Nephron progenitor cell (in vitro differentiated cells): ENCODE measurements at regions not wholly inside any gene's neighbourhood (a gene's known extent, or its start where the extent isn't known, plus 50 kb on each side); places are given as distances from the start of the nearest gene placed in this dataset.

Source experiments
- DNase-seq: peaks from one replicate; pipeline ENCODE4 v3.0.0; 2021
- H3K27ac Mint-ChIP-seq: 2 replicates; pipeline ENCODE4 v1.8.0; 2021; ENCODE audit warnings: mild to moderate bottlenecking, moderate library complexity, mixed read lengths
- H3K27me3 Mint-ChIP-seq: 2 replicates; pipeline ENCODE4 v1.8.0; 2021; ENCODE audit warnings: mild to moderate bottlenecking, low read depth, mixed read lengths; ENCODE audit not compliant: poor library complexity
- H3K36me3 Mint-ChIP-seq: 2 replicates; pipeline ENCODE4 v1.8.0; 2021; ENCODE audit warnings: low read depth, mixed read lengths
- H3K4me1 Mint-ChIP-seq: 2 replicates; pipeline ENCODE4 v1.8.0; 2021; ENCODE audit warnings: mixed read lengths
- H3K4me3 Mint-ChIP-seq: 2 replicates; pipeline ENCODE4 v1.8.0; 2021; ENCODE audit warnings: mild to moderate bottlenecking, moderate library complexity, mixed read lengths
- H3K9me3 Mint-ChIP-seq: 2 replicates; pipeline ENCODE4 v1.8.0; 2021; ENCODE audit warnings: mild to moderate bottlenecking, moderate library complexity, mixed read lengths
- TF ChIP-seq, protein P1 (sequence below): fragments of 200-600 bp; sonication (generic); IDR thresholded peaks from 2 replicates; pipeline ENCODE4 v1.5.0; 2021; ENCODE audit warnings: antibody characterized with exemption

DNA sequence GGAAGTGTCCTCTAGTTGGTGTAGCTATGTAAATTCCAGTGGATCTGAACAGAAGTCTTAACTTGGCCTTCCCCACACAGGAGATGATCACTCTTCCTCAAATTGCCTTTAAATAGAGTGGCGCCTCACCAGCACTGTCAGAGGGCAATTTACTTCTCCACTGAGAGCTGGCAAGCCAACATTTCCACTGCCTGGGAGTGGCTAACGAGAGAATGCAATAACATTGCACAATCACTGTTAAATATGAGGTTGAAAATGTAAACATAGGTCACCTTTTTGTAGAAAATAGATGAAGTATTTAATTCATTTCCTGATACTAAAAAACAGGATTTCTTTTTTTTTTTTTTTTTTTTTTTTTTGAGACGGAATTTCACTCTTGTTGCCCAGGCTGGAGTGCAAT lies 55.4 kb upstream of the UBL3 start:
- Mint-ChIP-seq H3K4me3 (no peak overlapping the region), H3K4me1 (peaks cover 18% of the 10 kb centered on the region), H3K9me3 (peaks cover 4% of the 10 kb centered on the region), H3K36me3 (no peaks in the 10 kb centered on the region), H3K27ac (no peak overlapping the region), H3K27me3 (peaks cover 8% of the 10 kb centered on the region)
- TF ChIP-seq, protein P1, sequence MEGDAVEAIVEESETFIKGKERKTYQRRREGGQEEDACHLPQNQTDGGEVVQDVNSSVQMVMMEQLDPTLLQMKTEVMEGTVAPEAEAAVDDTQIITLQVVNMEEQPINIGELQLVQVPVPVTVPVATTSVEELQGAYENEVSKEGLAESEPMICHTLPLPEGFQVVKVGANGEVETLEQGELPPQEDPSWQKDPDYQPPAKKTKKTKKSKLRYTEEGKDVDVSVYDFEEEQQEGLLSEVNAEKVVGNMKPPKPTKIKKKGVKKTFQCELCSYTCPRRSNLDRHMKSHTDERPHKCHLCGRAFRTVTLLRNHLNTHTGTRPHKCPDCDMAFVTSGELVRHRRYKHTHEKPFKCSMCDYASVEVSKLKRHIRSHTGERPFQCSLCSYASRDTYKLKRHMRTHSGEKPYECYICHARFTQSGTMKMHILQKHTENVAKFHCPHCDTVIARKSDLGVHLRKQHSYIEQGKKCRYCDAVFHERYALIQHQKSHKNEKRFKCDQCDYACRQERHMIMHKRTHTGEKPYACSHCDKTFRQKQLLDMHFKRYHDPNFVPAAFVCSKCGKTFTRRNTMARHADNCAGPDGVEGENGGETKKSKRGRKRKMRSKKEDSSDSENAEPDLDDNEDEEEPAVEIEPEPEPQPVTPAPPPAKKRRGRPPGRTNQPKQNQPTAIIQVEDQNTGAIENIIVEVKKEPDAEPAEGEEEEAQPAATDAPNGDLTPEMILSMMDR: no peak
- no peak for DNase-seq

DNA sequence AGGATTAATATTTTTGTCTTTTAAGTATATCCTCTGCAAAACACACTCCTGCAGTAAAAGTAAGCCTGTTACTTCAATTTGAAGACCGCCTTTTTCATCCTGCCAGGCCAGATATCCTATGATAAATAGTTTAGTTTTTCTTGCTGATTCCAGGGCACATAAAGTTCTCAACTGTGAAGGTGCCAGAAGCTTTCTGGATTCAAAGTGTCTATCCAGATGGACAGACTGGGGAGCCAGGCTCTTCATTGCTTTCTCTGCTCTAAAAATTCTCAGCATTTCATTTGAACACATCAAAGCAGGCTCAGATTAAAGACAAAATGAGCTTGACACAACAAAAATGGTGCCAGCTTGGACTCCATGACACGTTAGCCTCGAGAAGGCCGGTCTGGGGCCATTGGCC lies 53.6 kb upstream of the UBL3 start:
- DNase-seq: no peak
- TF ChIP-seq, protein P1: no peak
- no peaks in the 10 kb centered on the region for H3K36me3 Mint-ChIP-seq
- H3K27me3 Mint-ChIP-seq: peaks cover 8% of the 10 kb centered on the region
- no peak overlapping the region for H3K27ac Mint-ChIP-seq
- H3K4me3 Mint-ChIP-seq: no peak overlapping the region
- peaks cover 8% of the 10 kb centered on the region for H3K9me3 Mint-ChIP-seq
- H3K4me1 Mint-ChIP-seq: peaks cover 7% of the 10 kb centered on the region

DNA sequence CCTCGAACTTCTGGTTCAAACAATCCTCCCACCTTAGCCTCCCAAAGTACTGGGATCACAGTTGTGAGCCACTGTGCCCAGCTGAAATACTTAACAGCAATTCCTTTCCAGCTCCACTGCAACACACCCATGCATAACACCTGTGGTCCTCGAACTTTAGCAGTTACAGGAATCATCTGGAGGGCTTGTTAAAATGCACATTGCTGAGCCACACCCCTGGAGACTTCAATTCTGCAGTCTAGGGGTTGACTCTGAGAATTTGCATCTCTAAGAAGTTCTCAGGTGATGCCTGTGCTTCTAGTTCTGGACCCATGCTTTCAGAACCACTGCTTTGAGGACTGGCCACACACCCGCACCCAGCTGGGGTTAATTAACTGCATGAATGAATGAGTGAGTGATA lies 53.1 kb upstream of the UBL3 start:
- Mint-ChIP-seq H3K4me3 (no peak overlapping the region), H3K4me1 (peaks cover 6% of the 10 kb centered on the region), H3K36me3 (no peaks in the 10 kb centered on the region), H3K27me3 (peaks cover 8% of the 10 kb centered on the region), H3K9me3 (peaks cover 8% of the 10 kb centered on the region), H3K27ac (no peak overlapping the region)
- no peak for DNase-seq
- TF ChIP-seq, protein P1: no peak

DNA sequence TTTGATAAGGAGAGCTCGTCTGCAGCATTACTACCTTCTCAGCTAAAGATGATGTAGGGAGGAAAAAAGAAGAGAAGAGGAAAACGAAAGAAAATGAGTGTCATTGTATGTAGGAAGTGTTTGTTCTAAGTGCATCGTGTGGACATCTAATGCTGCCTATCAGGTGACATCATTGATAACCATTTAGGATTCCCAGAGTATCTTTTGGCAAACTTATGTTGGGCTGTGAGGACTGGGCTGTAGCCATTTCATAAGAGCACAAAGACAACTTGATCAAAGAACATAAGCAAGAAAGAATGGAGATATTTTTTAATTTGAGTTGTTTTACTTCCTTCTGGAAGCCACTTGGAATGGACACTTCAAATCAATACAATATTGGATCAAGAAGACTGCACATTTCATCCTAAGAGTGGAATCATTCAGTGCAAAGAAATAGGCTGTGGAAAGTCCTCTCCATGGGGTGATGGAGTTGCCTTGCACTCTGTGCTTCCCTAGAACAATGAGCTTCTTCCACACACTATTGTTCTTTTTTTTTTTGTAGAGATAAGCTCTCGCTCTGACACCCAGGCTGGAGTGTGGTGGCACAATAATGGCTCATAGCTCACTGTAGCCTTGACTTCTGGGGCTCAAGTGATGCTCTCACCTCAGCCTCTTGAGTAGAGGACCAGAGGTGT lies 52.4 kb upstream of the UBL3 start:
- H3K4me3 Mint-ChIP-seq: no peak overlapping the region
- TF ChIP-seq, protein P1: no peak
- H3K9me3 Mint-ChIP-seq: peaks cover 8% of the 10 kb centered on the region
- H3K36me3 Mint-ChIP-seq: no peaks in the 10 kb centered on the region
- no peak for DNase-seq
- H3K27me3 Mint-ChIP-seq: peaks cover 8% of the 10 kb centered on the region
- H3K27ac Mint-ChIP-seq: no peak overlapping the region
- peaks cover 6% of the 10 kb centered on the region for H3K4me1 Mint-ChIP-seq

DNA sequence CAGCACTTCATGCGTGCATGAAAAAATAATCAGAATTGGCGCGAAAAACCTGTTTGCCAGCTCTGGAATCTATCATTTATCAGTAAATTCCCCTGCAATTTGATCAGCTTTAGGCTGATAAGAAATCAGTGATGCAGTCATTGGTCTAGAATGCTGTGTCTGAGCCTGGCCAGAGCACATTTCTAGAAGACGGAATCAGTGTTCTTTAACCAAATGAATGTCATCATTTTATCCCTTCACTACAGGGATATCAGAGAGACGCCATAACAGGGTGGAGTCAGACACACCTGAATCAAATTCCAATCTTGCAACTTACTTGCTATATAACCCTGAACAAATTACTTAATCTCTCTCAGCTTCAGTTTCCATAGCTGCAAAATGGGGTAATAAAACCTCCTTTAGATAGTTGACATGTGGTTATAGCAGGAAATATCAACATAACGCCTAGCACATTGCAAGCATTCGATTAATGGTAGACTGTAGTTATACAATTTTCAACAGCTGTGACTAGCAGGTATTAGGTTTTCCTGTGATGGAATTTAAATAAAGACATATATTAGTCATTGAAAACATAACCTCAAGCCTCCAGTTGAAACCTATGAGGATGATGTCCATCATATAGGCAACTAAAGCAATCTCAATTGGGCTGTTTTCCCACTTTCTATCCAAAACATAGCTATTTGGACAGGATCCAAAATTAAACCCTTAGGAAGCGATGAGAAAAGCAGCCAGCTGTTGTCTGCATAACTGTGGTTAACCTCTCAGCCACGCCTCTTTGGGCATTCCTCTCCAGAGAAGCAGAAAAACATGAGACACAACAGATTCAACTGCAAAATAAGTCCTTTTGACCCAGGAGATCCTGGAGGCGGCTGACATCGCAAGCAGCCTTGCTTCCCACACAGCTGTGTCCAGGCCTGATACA lies 51.6 kb upstream of the UBL3 start:
- Mint-ChIP-seq H3K27me3 (peaks cover 5% of the 10 kb centered on the region), H3K4me1 (peaks cover 8% of the 10 kb centered on the region), H3K27ac (no peak overlapping the region), H3K4me3 (no peak overlapping the region), H3K9me3 (peaks cover 8% of the 10 kb centered on the region), H3K36me3 (no peaks in the 10 kb centered on the region)
- no peak for DNase-seq
- TF ChIP-seq, protein P1: no peak
